Ascending aorta (tissue), 2 donors: ENCODE measurements at regions not wholly inside any gene's neighbourhood (a gene's known extent, or its start where the extent isn't known, plus 50 kb on each side); places are given as distances from the start of the nearest gene placed in this dataset.

Experiments used
- DNase-seq, 2 donors: peaks; one replicate each; pipeline ENCODE4 v3.0.0-alpha.2; 2019; ENCODE audit warnings: low spot score in 2 of 2
- H3K27ac ChIP-seq, 2 donors: fragments of 200-600 bp; sonication (generic); one replicate each; pipeline ENCODE4 v1.5.1; 2016 to 2017; ENCODE audit warnings: mild to moderate bottlenecking in 1 of 2
- H3K27me3 ChIP-seq: fragments of 200-600 bp; sonication (generic); one replicate; pipeline ENCODE4 v1.5.1; 2017
- H3K36me3 ChIP-seq, 2 donors: fragments of 200-600 bp; sonication (generic); one replicate each; pipeline ENCODE4 v1.5.1; 2016
- H3K4me1 ChIP-seq, 2 donors: fragments of 200-600 bp; sonication (generic); one replicate each; pipeline ENCODE4 v1.5.1; 2016 to 2017; ENCODE audit warnings: mild to moderate bottlenecking in 1 of 2
- H3K4me3 ChIP-seq, 2 donors: fragments of 200-600 bp; sonication (generic); one replicate each; pipeline ENCODE4 v1.5.1; 2016 to 2017; ENCODE audit warnings: mild to moderate bottlenecking in 1 of 2
- H3K9me3 ChIP-seq, 2 donors: fragments of 200-600 bp; sonication (generic); one replicate each; pipeline ENCODE4 v1.5.1; 2016
- CTCF ChIP-seq, 3 experiments: fragments of 200-600 bp in 2 of 3; fragments of 450-650 bp in 1 of 3; sonication (generic) in 2 of 3; IDR thresholded peaks; one replicate each; pipeline ENCODE4 v1.5.1; 2016 to 2019; ENCODE audit warnings: antibody characterized with exemption in 3 of 3, mild to moderate bottlenecking in 1 of 3, moderate library complexity in 1 of 3
- intact Hi-C: fragments of 100-400 bp; cut with DNase I; formaldehyde crosslinking; loops from one replicate; pipeline ENCODE4 v1.15.1; 2023

GRCh38 chr13:106898231-106898630 is 330.3 kb upstream of the ARGLU1 start:
- Histone ChIP-seq H3K27me3 (no peaks in the 10 kb centered on the region), H3K9me3 (no peaks in the 10 kb centered on the region), H3K27ac (no peak overlapping the region), H3K36me3 (no peaks in the 10 kb centered on the region), H3K4me1 (no peaks in the 10 kb centered on the region), H3K4me3 (no peak overlapping the region)
- TF ChIP-seq CTCF (IDR thresholded peaks at IDR 0.05): no peak
- intact Hi-C loops: no loop called here
- DNase-seq: no peak

GRCh38 chr13:106888148-106888547 is 320.2 kb upstream of the ARGLU1 start:
- TF ChIP-seq CTCF (IDR thresholded peaks at IDR 0.05): no peak
- H3K4me1 ChIP-seq: peaks cover 0 to 6% of the 10 kb centered on the region in 2 donors
- no peaks in the 10 kb centered on the region for H3K27me3 ChIP-seq
- DNase-seq: no peak
- H3K36me3 ChIP-seq: no peaks in the 10 kb centered on the region
- no peak overlapping the region for H3K27ac ChIP-seq
- no peaks in the 10 kb centered on the region for H3K9me3 ChIP-seq
- intact Hi-C loops: no loop called here
- H3K4me3 ChIP-seq: no peak overlapping the region

- intact Hi-C loops: no loop called here
- Histone ChIP-seq H3K4me3 (no peak overlapping the region), H3K9me3 (no peaks in the 10 kb centered on the region), H3K27ac (peak overlapping the region; percentile 18 to 36), H3K36me3 (no peaks in the 10 kb centered on the region), H3K27me3 (no peaks in the 10 kb centered on the region), H3K4me1 (peaks cover 0 to 6% of the 10 kb centered on the region in 2 donors)
- DNase-seq: no peak
- no peak for TF ChIP-seq CTCF (IDR thresholded peaks at IDR 0.05)
Measured at GRCh38 chr13:106887686-106888085, 319.7 kb upstream of the ARGLU1 start.

GRCh38 chr13:106883976-106884375 is 316.0 kb upstream of the ARGLU1 start:
- H3K4me1 ChIP-seq: peaks cover 5 to 22% of the 10 kb centered on the region in 2 donors
- H3K27ac ChIP-seq: no peak overlapping the region
- intact Hi-C loops: no loop called here
- no peaks in the 10 kb centered on the region for H3K27me3 ChIP-seq
- H3K4me3 ChIP-seq: no peak overlapping the region
- H3K9me3 ChIP-seq: no peaks in the 10 kb centered on the region
- TF ChIP-seq CTCF (IDR thresholded peaks at IDR 0.05): no peak
- no peak for DNase-seq
- no peaks in the 10 kb centered on the region for H3K36me3 ChIP-seq

GRCh38 chr13:106882246-106882645 is 314.3 kb upstream of the ARGLU1 start:
- no peaks in the 10 kb centered on the region for H3K9me3 ChIP-seq
- H3K27me3 ChIP-seq: no peaks in the 10 kb centered on the region
- DNase-seq: no peak
- no peak overlapping the region for H3K4me3 ChIP-seq
- no peaks in the 10 kb centered on the region for H3K36me3 ChIP-seq
- H3K27ac ChIP-seq: peak overlapping the region; percentile 71 to 77
- intact Hi-C loops: no loop called here
- H3K4me1 ChIP-seq: peaks cover 5 to 15% of the 10 kb centered on the region in 2 donors
- TF ChIP-seq CTCF (IDR thresholded peaks at IDR 0.05): no peak

GRCh38 chr13:106879806-106880205 is 311.9 kb upstream of the ARGLU1 start:
- no peaks in the 10 kb centered on the region for H3K36me3 ChIP-seq
- no peak for TF ChIP-seq CTCF (IDR thresholded peaks at IDR 0.05)
- peaks cover 5 to 15% of the 10 kb centered on the region in 2 donors for H3K4me1 ChIP-seq
- no peaks in the 10 kb centered on the region for H3K9me3 ChIP-seq
- no peak overlapping the region for H3K27ac ChIP-seq
- no peak overlapping the region for H3K4me3 ChIP-seq
- intact Hi-C loops: no loop called here
- H3K27me3 ChIP-seq: no peaks in the 10 kb centered on the region
- DNase-seq: no peak
